GM18909 (cell line): ENCODE measurements at regions not wholly inside any gene's neighbourhood (a gene's known extent, or its start where the extent isn't known, plus 50 kb on each side); places are given as distances from the start of the nearest gene placed in this dataset.

Experiments
- ATAC-seq: cut with Tn5 transposase; IDR thresholded peaks from one replicate; pipeline ENCODE4 v1.9.1; 2021; ENCODE audit warnings: mild to moderate bottlenecking; ENCODE audit not compliant: unreplicated experiment, poor library complexity

- no peak for ATAC-seq
Observed at GRCh38 chr7:26029911-26030310, 122.1 kb upstream of the NFE2L3 start.

GRCh38 chr7:26034391-26034790, 117.6 kb upstream of the NFE2L3 start:
- ATAC-seq: no peak

- ATAC-seq: no peak
Observed at GRCh38 chr7:26035552-26035951, 116.4 kb upstream of the NFE2L3 start.

DNA sequence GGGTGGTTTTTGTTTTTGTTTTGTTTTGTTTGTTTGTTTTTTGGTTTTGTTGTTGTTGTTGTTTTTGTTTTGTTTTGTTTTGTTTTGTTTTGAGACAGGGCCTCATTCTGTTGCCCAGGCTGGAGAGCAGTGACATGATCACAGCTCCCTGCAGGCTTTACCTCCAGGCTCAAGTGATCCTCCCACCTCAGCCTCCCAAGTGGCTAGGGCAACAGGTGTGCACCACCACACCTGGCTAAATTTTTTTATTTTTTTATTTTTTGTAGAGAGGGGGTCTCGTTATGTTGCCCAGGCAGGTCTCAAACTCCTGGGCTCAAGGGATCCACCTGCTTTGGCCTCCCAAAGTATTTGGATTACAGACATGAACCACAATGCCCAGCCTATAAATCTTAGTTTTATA, 115.9 kb upstream of the NFE2L3 start:
- no peak for ATAC-seq

- no peak for ATAC-seq
Observed at GRCh38 chr7:26038201-26038990, 113.6 kb upstream of the NFE2L3 start.

GRCh38 chr7:26040085-26040484, 111.9 kb upstream of the NFE2L3 start:
- no peak for ATAC-seq

- ATAC-seq: no peak
Observed at GRCh38 chr7:26042237-26042636, 109.8 kb upstream of the NFE2L3 start.

DNA sequence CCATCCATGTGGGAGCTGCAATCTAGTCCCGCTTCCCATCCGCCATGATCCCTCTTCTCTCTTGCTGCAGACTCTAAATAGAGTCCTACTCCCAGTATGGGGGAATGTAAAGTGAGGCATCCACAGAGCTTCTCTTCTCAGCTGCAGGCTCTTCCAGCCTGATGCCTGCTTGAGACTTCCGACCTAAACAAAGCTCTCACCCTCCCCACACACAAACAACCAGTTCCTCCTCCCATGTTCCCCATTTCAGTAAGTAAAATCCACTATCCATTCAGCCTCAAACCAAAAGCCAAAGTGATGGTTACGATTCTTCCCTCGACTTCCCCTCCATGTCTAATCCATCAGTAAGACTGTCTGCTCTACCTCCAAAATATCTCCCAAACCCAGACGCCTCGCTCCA, 108.2 kb upstream of the NFE2L3 start:
- no peak for ATAC-seq

GRCh38 chr7:26044320-26044719, 107.7 kb upstream of the NFE2L3 start:
- no peak for ATAC-seq

DNA sequence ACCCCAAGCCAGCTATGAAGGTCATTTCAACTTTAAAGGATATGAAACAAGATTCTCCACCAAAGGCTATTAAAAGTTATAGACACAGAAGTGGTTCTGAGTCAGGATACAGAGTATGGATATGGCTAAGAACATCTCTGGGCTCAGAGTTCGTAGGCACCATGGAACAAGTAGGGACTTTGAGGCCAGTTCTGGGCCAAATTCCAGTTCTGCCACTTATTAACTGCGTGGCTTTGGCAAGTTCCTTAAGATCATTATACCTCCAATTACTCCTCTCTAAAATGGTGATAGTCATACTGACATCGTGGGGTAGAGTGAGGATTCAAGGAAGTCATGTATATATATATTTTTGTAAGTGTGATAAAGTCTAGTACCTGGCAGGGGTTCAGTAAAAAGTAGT, 105.8 kb upstream of the NFE2L3 start:
- no peak for ATAC-seq

DNA sequence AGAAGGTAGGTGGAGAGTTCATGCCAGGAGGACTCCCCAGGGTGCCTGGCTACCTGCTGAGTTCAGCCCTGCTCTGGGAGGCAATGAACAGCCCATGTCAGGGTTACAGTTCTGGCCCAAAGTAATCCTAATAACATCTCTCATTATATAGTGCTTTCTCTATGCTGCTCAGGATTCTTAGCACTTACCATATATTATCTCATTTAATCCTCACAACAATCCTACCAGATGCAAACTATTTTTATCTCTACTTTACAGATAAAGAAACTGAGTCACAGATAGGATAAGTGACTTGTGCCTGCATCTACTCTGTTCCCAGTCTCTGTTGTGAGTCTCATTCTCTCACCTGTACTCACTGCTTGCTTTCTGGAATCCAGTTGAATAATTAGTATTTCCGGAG, 105.1 kb upstream of the NFE2L3 start:
- no peak for ATAC-seq

DNA sequence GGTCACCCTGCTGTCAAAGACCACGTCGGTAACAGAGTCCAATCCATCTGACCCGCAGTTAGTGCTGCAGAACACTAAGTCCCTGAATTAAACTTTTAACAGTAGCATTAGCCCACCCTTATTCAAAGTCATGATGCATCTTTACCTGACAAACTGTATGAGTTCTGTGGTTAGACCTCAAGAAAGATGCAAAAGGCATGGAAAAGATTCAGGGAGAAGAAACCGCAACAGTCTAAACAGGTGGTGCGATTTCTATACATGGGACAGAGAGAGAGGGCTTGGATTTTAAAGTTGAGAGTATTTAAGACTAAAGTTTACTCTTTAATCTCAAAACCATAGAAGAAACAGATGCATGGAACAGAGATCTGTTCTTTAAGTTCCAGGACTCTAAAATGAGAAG, 103.3 kb upstream of the NFE2L3 start:
- no peak for ATAC-seq

GRCh38 chr7:26049081-26049480, 102.9 kb upstream of the NFE2L3 start:
- ATAC-seq: no peak

GRCh38 chr7:26051021-26051420, 101.0 kb upstream of the NFE2L3 start:
- no peak for ATAC-seq

- no peak for ATAC-seq
Observed at GRCh38 chr7:26052706-26053105, 99.3 kb upstream of the NFE2L3 start.

- no peak for ATAC-seq
Observed at GRCh38 chr7:26054386-26054785, 97.6 kb upstream of the NFE2L3 start.

DNA sequence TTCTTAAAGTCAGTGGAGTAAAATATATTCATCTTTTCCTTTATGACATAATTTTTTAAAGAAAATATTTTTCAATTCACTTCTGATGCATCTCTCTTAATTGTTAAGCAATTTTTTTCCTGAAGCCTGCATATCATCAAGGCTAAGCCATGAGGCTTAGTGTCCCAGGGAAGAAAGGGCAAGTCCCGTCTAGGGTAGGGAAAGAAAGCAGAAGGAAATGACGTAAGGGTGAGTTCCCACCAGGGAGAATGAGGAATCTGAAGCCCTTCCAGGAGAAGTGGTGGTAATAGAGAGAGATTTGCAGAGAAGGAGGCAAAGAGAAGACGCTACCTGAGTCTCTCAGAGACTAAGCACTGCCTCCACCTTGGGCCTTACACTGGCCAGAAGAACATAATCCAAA, 96.8 kb upstream of the NFE2L3 start:
- no peak for ATAC-seq

DNA sequence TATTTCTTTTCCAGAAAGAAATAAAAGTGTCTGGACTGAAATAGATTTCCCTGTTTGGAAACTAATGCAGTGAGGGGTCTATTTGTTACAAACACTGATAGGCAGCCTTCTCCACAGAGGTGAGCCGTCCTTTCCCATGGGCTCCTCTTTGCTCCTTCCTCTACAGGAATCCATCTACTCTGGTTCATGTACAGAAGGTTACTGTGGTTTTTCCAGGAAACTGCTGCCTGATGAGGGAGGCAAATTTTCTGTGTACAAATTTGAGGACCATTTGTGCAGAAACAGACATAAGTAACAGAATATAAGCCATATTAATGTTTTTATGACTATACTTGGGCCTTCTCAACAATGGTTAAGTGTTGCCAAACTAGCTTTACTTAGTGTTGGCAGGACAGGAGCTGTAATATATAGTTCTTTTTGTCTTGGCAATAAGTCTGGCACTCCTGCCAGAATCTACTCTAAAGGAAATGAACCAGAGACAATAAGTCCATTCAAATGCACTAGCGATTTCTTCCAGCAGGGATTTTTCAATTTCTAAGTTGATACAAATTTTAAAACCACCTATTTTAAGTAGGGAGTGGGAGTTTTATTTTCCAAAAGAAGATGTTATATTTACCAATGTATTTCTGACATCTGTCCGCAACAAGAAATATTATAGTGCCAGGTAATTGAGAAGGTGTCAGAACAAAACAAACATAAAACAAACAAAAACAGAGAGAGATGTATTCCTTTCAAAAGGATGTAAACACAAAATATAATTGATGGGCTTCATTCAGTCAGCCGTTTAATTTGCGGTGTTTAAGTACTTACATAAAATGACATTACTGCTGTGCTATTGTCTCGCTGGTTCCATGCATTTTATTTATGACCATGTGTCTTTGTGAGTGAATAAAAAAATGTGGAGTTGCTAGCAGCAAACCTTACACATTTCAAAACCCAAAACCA, 91.0 kb upstream of the NFE2L3 start:
- ATAC-seq: no peak

DNA sequence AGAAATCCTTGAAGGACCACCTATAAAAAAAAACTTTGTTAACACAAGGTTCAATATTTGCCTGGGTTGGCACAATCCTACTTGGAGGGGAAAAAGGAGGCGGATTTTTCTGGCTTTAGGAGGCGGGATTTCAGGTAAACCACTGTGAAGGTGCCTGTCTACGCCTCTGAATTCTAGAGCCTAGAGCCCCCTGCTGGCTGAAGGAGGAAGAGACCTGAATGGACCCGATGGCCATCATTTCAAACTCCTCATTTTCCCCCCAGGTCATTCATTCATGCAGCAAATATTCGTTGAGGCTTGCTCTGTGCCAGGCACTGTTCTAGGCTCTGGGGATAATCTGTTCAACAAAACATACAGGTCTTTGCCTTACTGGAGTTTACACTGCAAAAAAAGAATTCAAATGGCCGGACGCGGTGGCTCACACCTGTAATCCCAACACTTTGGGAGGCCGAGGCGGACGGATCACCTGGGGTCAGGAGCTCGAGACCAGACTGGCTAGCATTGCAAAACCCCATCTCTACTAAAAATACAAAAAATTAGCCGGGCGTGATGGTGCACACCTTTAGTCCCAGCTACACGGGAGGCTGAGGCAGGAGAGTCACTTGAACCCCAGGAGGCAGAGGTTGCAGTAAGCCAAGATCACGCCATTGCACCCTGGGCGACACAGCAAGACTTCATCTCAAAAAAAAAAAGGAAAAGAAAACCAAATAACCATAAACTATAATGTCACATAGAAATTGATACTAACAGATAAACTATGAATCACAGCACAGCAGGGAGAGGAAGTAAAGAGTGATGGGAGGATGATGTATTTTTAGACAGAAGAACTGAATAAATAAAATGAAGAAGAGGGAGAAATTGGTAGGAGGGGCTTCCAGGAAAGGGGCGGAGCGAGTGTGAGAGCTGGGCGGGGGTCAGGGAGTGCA, 90.1 kb upstream of the NFE2L3 start:
- no peak for ATAC-seq

GRCh38 chr7:26065652-26066051, 86.3 kb upstream of the NFE2L3 start:
- ATAC-seq: no peak
